ENCODE measurements at regions not wholly inside any gene's neighbourhood (a gene's known extent, or its start where the extent isn't known, plus 50 kb on each side); places are given as distances from the start of the nearest gene placed in this dataset.
"Not testable (repeated sequence)": the region's sequence is repeated elsewhere in the genome, so short reads cannot be mapped to it uniquely, and the experiment has no call there.

DNA sequence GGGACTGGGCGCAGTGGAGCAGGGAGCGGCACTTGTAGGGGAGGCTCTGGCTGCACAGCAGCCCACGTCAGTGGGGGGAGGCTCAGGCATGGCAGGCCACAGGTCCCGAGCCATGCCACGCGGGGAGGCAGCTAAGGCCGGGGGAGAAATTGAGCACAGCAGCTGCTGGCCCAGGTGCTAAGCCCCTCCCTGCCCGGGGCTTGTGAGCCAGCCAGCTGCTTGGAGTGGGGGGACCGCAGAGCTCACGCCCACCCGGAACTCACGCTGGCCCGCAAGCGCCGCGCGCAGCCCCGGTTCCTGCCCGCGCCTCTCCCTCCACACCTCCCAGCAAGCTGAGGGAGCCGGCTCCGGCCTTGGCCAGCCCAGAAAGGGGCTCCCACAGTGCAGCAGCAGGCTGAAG, 193.5 kb upstream of the DNAJC19 start:
- TF ChIP-seq CTCF (IDR thresholded peaks at IDR 0.05; ENCODE audit: insufficient read depth, low read length, poor library complexity, severe bottlenecking); EZH2phosphoT487 (conservative IDR thresholded peaks at IDR 0.05; ENCODE audit: low read length): not testable (repeated sequence)

Measured in SU-DHL-6 (cell line).